Thoracic aorta (tissue), 2 donors: ENCODE measurements at regions not wholly inside any gene's neighbourhood (a gene's known extent, or its start where the extent isn't known, plus 50 kb on each side); places are given as distances from the start of the nearest gene placed in this dataset.

Experiments
- ATAC-seq: fragments of 150-250 bp; one replicate; pipeline ENCODE4 v1.8.0; 2017; ENCODE audit warnings: low read depth; ENCODE audit not compliant: insufficient number of reproducible peaks, low FRiP score
- DNase-seq: peaks from one replicate; pipeline ENCODE4 v3.0.0-alpha.2; 2020; ENCODE audit warnings: low spot score
- H3K27ac ChIP-seq, 2 donors: fragments of 200-600 bp; sonication (generic); 1 replicate in 1 of 2; 2 replicates in 1 of 2; pipeline ENCODE4 v1.5.1; 2016; ENCODE audit warnings: mild to moderate bottlenecking in 2 of 2, moderate library complexity in 2 of 2
- H3K27me3 ChIP-seq: fragments of 200-600 bp; sonication (generic); replicated peaks from 2 replicates; pipeline ENCODE4 v1.6.0; 2016; ENCODE audit warnings: mild to moderate bottlenecking; ENCODE audit not compliant: insufficient read depth
- H3K36me3 ChIP-seq: fragments of 200-600 bp; sonication (generic); one replicate; pipeline ENCODE4 v1.5.1; 2016
- H3K4me1 ChIP-seq, 2 donors: fragments of 200-600 bp; sonication (generic); 1 replicate in 1 of 2; 2 replicates in 1 of 2; pipeline versions ENCODE4 v1.5.1 to v1.6.0; 2016; ENCODE audit warnings: low read depth in 2 of 2, mild to moderate bottlenecking in 1 of 2; ENCODE audit not compliant: control insufficient read depth in 1 of 2
- H3K4me3 ChIP-seq: fragments of 200-600 bp; sonication (generic); 2 replicates; pipeline ENCODE4 v1.5.1; 2016; ENCODE audit warnings: mild to moderate bottlenecking
- H3K9me3 ChIP-seq: fragments of 200-600 bp; sonication (generic); 2 replicates; pipeline ENCODE4 v1.5.1; 2016
- TF ChIP-seq, protein P1 (sequence below): fragments of 200-600 bp; sonication (generic); IDR thresholded peaks from one replicate; pipeline ENCODE4 v1.5.1; 2019; ENCODE audit warnings: antibody characterized with exemption

DNA sequence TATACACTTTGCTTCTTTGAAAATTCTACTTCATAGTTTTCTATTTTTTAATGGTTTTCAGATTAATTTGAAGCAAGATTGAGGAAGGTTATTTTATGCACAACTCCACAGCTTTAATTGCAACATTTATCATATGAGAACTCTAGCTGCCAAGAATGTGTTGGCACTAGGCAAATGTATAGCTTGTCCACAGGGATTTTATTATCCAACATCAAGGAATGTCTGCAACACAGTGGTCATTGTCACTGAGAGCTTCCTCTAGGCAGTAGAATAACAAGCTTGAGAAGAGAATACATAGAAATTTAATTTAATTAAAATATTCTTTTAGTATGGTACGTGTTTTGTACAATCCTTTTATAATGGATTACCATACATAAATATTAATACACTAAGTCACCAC is 1600.8 kb downstream of the ARAP2 start:
- Histone ChIP-seq H3K27ac (no peak overlapping the region), H3K36me3 (no peaks in the 10 kb centered on the region), H3K4me1 (no peaks in the 10 kb centered on the region), H3K9me3 (peaks cover 4% of the 10 kb centered on the region), H3K4me3 (no peak overlapping the region), H3K27me3 (no peaks in the 10 kb centered on the region)
- TF ChIP-seq, protein P1, sequence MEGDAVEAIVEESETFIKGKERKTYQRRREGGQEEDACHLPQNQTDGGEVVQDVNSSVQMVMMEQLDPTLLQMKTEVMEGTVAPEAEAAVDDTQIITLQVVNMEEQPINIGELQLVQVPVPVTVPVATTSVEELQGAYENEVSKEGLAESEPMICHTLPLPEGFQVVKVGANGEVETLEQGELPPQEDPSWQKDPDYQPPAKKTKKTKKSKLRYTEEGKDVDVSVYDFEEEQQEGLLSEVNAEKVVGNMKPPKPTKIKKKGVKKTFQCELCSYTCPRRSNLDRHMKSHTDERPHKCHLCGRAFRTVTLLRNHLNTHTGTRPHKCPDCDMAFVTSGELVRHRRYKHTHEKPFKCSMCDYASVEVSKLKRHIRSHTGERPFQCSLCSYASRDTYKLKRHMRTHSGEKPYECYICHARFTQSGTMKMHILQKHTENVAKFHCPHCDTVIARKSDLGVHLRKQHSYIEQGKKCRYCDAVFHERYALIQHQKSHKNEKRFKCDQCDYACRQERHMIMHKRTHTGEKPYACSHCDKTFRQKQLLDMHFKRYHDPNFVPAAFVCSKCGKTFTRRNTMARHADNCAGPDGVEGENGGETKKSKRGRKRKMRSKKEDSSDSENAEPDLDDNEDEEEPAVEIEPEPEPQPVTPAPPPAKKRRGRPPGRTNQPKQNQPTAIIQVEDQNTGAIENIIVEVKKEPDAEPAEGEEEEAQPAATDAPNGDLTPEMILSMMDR: no peak
- ATAC-seq (no peak), DNase-seq (no peak)

DNA sequence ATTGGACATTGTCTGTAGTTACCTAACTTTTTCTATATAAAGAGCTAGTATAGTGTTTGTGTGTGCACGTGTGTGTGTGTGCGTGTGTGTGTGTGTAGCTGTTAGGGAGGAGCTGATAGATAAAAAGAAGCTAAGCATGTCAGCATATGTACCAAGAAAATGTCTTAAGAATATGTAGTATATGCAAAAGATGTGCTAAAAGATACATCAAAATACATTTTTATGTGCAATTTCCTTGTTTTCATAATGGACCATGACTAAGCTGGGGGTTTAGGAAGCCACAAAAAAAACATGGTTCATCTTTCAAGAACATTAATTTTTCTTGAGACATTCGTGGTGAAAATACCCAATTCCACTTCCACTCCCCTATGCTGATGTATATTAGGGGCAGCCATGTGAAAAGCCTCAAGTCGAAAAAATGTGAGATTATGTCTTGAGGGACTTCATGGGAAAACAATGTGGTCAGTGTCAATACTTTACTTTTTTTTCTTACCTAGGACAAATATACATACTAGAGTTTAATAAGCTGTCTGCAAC is 1599.7 kb downstream of the ARAP2 start:
- DNase-seq (no peak), ATAC-seq (no peak)
- no peaks in the 10 kb centered on the region for H3K36me3 ChIP-seq
- no peak overlapping the region for H3K4me3 ChIP-seq
- TF ChIP-seq, protein P1: no peak
- peaks cover 4% of the 10 kb centered on the region for H3K9me3 ChIP-seq
- H3K4me1 ChIP-seq: no peaks in the 10 kb centered on the region
- no peak overlapping the region for H3K27ac ChIP-seq
- no peaks in the 10 kb centered on the region for H3K27me3 ChIP-seq

DNA sequence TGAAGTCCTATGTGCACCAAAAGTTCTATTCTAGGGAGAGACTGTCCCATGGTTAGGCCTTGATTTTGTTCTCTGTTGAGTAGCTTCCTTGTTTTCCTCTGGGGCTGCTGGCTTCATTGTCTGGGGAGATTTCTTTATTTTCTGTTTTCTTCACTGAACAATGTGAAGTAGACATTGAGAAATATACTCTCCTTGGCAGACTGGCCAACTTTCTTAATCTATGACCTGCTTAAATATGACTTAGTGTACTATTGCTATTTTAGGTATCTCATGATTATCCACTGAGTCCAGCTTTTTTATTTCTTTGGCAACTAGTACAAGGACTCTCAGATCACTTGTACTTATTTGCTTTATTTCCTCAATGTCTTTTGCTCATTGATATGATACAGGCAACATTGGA is 1594.6 kb downstream of the ARAP2 start:
- H3K9me3 ChIP-seq: no peaks in the 10 kb centered on the region
- TF ChIP-seq, protein P1: no peak

DNA sequence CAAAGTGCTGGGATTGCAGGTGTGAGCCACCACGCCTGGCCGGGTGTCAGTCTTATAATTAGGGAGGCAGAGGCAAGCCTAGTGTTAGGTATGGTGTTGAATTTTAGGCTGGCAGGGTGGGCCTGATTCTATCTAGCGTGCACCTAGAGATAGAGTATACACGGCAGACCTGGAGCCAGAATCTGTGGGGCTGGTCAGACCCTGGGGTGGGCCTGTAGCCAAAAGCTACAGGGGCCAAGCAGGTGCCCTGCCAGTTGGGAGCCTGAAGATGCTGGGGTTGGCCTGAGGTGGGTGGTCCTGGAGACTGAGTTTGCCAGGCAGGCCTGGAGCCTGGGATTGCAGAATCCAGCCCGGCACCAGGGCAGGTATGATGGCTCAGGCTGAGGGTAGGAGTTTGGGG is 1580.3 kb downstream of the ARAP2 start:
- Histone ChIP-seq H3K27me3 (no peaks in the 10 kb centered on the region), H3K27ac (no peak overlapping the region), H3K4me1 (no peaks in the 10 kb centered on the region), H3K4me3 (no peak overlapping the region), H3K36me3 (no peaks in the 10 kb centered on the region), H3K9me3 (no peaks in the 10 kb centered on the region)
- TF ChIP-seq, protein P1: no peak
- ATAC-seq: no peak
- no peak for DNase-seq

More for the DNA sequence above, 1594.6 kb downstream of the ARAP2 start:
- no peaks in the 10 kb centered on the region for H3K27me3 ChIP-seq
- DNase-seq: no peak
- no peak overlapping the region for H3K27ac ChIP-seq
- H3K36me3 ChIP-seq: no peaks in the 10 kb centered on the region
- no peak overlapping the region for H3K4me3 ChIP-seq
- no peaks in the 10 kb centered on the region for H3K4me1 ChIP-seq
- ATAC-seq: no peak

DNA sequence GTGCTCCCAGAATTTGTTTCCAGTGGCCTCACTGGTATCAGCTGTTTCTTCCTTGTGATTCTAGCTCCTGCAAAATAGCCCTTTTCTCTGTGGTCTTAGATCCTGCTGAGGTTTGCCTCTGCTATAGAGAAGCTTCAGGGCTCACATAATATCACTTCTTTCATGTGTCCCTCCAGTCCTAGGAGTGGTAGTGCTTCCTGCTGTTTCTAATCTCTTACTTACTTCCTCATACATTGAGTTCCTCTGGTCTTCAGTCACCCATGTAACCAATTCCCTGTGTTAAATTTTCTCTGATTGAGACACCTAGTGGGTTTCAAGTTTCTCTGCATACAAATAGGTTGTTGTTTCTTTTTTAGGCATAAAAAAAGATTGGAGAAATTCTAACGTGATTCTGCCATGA is 1567.9 kb downstream of the ARAP2 start:
- DNase-seq (no peak), ATAC-seq (no peak)
- H3K9me3 ChIP-seq: no peaks in the 10 kb centered on the region
- H3K4me3 ChIP-seq: no peak overlapping the region
- no peaks in the 10 kb centered on the region for H3K36me3 ChIP-seq
- TF ChIP-seq, protein P1: no peak
- no peaks in the 10 kb centered on the region for H3K4me1 ChIP-seq
- H3K27me3 ChIP-seq: no peaks in the 10 kb centered on the region
- H3K27ac ChIP-seq: no peak overlapping the region
